ENCODE measurements at regions not wholly inside any gene's neighbourhood (a gene's known extent, or its start where the extent isn't known, plus 50 kb on each side); places are given as distances from the start of the nearest gene placed in this dataset.

GRCh38 chr6:74768738-74769137 is 437.1 kb downstream of the COL12A1 start:
- H3K4me3 ChIP-seq, result no peak overlapping the region
- no peak for TF ChIP-seq CTCF (IDR thresholded peaks at IDR 0.05)
- intact Hi-C loops (cut with DNase I; ENCODE audit: low total_unique reads), result no loop called here
- H3K27ac ChIP-seq, result no peak overlapping the region
- H3K27me3 ChIP-seq, result no peaks in the 10 kb centered on the region
- H3K9me3 ChIP-seq, result no peaks in the 10 kb centered on the region
- peaks cover 0 to 14% (median 2%) of the 10 kb centered on the region in 4 donors for H3K4me1 ChIP-seq
- DNase-seq, result no peak
- H3K36me3 ChIP-seq, result no peaks in the 10 kb centered on the region

GRCh38 chr6:74768120-74768519 is 437.7 kb downstream of the COL12A1 start:
- Histone ChIP-seq H3K4me3 (no peak overlapping the region), H3K27me3 (no peaks in the 10 kb centered on the region), H3K4me1 (peaks cover 0 to 14% (median 2%) of the 10 kb centered on the region in 4 donors), H3K9me3 (no peaks in the 10 kb centered on the region), H3K27ac (no peak overlapping the region), H3K36me3 (no peaks in the 10 kb centered on the region)
- DNase-seq, result no peak
- intact Hi-C loops (cut with DNase I; ENCODE audit: low total_unique reads), result no loop called here
- no peak for TF ChIP-seq CTCF (IDR thresholded peaks at IDR 0.05)

- Histone ChIP-seq H3K4me3 (no peak overlapping the region), H3K27me3 (no peaks in the 10 kb centered on the region), H3K27ac (no peak overlapping the region), H3K36me3 (no peaks in the 10 kb centered on the region), H3K9me3 (no peaks in the 10 kb centered on the region), H3K4me1 (peaks cover 0 to 14% (median 2%) of the 10 kb centered on the region in 4 donors)
- TF ChIP-seq CTCF (IDR thresholded peaks at IDR 0.05), result no peak
- no peak for DNase-seq
- intact Hi-C loops (cut with DNase I; ENCODE audit: low total_unique reads), result no loop called here
Measured at GRCh38 chr6:74765486-74765885, 440.4 kb downstream of the COL12A1 start.

GRCh38 chr6:74764486-74764885 is 441.4 kb downstream of the COL12A1 start:
- H3K4me3 ChIP-seq, result no peak overlapping the region
- no peak for DNase-seq
- TF ChIP-seq CTCF (IDR thresholded peaks at IDR 0.05), result no peak
- no peaks in the 10 kb centered on the region for H3K36me3 ChIP-seq
- H3K27me3 ChIP-seq, result no peaks in the 10 kb centered on the region
- H3K4me1 ChIP-seq, result peaks cover 0 to 14% (median 2%) of the 10 kb centered on the region in 4 donors
- intact Hi-C loops (cut with DNase I; ENCODE audit: low total_unique reads), result no loop called here
- H3K9me3 ChIP-seq, result no peaks in the 10 kb centered on the region
- no peak overlapping the region for H3K27ac ChIP-seq

GRCh38 chr6:74762841-74763240 is 443.0 kb downstream of the COL12A1 start:
- no peak for TF ChIP-seq CTCF (IDR thresholded peaks at IDR 0.05)

GRCh38 chr6:74757813-74758212 is 448.0 kb downstream of the COL12A1 start:
- H3K27me3 ChIP-seq, result no peaks in the 10 kb centered on the region
- H3K4me3 ChIP-seq, result no peak overlapping the region
- TF ChIP-seq CTCF (IDR thresholded peaks at IDR 0.05), result no peak
- no peaks in the 10 kb centered on the region for H3K9me3 ChIP-seq
- intact Hi-C loops (cut with DNase I; ENCODE audit: low total_unique reads), result loop anchor here (10.0 kb wide), 1 partner anchor 447 kb away; the partner anchor contains the start of gene COL12A1
- peaks cover 0 to 6% (median 0%) of the 10 kb centered on the region in 4 donors for H3K4me1 ChIP-seq
- H3K36me3 ChIP-seq, result no peaks in the 10 kb centered on the region
- H3K27ac ChIP-seq, result no peak overlapping the region
- no peak for DNase-seq

More at GRCh38 chr6:74762841-74763240, 443.0 kb downstream of the COL12A1 start:
- no peak overlapping the region for H3K27ac ChIP-seq
- no peaks in the 10 kb centered on the region for H3K27me3 ChIP-seq
- intact Hi-C loops (cut with DNase I; ENCODE audit: low total_unique reads), result no loop called here
- H3K9me3 ChIP-seq, result no peaks in the 10 kb centered on the region
- peaks cover 0 to 4% (median 1%) of the 10 kb centered on the region in 4 donors for H3K4me1 ChIP-seq
- no peak overlapping the region for H3K4me3 ChIP-seq
- DNase-seq, result no peak
- no peaks in the 10 kb centered on the region for H3K36me3 ChIP-seq
